ENCODE measurements at regions not wholly inside any gene's neighbourhood (a gene's known extent, or its start where the extent isn't known, plus 50 kb on each side); places are given as distances from the start of the nearest gene placed in this dataset.
A peak's percentile ranks its signal among the peaks of the same experiment; 100 is the strongest.
"Not testable (repeated sequence)": the region's sequence is repeated elsewhere in the genome, so short reads cannot be mapped to it uniquely, and the experiment has no call there.

- DNase-seq (ENCODE audit: low spot score), result no peak
Measured at GRCh38 chr13:56501750-56502149, 639.0 kb upstream of the PRR20A start.

DNA sequence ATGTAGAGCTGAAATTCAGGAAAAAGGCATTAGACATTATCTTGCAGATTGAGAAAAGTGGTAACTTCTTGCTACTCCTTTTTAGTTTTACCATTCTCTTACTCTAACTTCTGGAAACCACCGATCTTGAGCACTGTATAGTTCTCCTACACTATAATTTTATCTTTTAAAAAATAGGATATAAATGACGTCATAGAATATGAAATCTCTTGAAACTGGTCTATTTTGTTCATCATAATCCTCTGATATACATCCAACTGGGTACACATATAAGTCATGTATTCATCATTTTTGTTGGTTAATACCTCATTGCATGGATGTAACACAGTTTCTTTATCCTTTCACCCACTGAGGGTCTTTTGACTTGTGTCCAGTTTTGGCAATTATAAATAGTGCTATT is 629.9 kb upstream of the PRR20A start:
- DNase-seq (ENCODE audit: low spot score), result no peak

GRCh38 chr13:56512336-56512735 is 628.4 kb upstream of the PRR20A start:
- DNase-seq (ENCODE audit: low spot score), result not testable (repeated sequence)

- no peak for DNase-seq (ENCODE audit: low spot score)
Measured at GRCh38 chr13:56515441-56515840, 625.3 kb upstream of the PRR20A start.

DNA sequence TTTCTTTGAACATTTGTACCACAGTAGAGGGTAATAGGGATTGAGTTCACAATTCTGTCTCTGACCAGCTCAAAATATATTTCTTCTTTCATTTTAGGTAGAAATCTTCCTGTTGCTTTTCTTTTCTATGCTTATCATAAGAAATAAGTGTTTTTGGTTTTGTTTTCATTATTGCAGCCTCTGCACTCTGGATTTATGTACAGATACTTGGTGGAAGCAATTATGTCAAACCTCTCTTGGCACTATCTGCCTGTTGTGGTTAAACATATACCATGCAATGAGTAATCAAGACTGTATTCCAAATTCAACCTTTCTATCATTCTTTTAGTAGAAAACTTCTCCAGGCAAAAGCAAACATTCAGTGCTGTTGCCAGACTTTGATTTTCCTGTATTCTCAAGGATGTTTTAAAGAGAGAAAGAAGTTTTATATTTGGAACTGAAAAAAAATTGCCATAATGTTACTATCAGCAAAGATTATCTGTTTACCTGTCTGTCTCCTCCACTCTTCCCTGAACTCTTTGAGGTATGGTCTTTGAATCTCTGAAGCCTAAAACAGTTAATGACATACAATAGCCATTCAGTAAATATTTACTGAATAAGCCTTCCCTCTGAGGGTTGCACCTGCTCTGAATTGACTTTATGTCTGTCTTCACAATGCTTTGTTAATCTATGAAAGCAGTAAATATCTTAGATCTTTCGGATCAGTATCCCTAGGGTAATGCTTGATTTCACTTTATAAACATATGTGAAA is 612.5 kb upstream of the PRR20A start:
- peak; percentile 3 for DNase-seq (ENCODE audit: low spot score)

GRCh38 chr13:56530096-56530495 is 610.6 kb upstream of the PRR20A start:
- DNase-seq (ENCODE audit: low spot score), result no peak

DNA sequence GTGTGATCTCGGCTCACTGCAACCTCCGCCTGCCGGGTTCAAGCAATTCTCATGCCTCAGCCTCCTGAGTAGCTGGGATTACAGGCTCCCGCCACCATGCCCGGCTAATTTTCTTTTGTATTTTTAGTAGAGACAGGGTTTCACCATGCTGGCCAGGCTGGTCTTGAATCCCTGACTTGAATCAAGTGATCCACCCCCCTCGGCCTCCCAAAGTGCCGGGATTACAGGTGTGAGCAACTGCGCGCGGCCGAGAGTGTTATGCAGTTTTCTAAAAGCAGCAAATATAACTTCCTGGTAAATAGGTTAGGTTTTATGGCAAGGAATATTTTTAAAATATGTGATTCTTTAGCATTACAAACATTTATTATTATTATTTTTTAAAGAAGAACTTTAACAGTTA is 592.8 kb upstream of the PRR20A start:
- not testable (repeated sequence) for DNase-seq (ENCODE audit: low spot score)

- no peak for DNase-seq (ENCODE audit: low spot score)
Measured at GRCh38 chr13:56558698-56559320, 581.9 kb upstream of the PRR20A start.

GRCh38 chr13:56561327-56561726 is 579.4 kb upstream of the PRR20A start:
- DNase-seq (ENCODE audit: low spot score), result peak; percentile 0

DNA sequence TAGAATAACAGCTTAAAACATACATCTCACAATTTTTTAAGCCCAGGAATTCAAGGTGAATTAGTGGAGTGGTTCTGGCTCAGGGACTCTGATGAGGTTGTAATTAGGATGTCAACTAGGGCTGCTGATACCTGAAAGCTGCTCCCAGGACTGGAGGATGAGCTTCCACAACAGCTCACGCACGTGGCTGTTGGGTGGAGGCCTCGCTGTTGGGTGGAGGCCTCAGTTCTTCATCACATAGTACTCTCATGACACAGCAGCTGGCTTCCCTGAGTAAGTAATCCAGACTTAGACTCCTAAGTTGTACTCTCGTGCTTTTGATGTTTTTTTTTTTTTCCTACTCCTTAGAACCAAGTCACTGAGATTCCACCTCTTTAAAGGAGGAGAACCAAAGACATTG is 577.1 kb upstream of the PRR20A start:
- DNase-seq (ENCODE audit: low spot score), result no peak

DNA sequence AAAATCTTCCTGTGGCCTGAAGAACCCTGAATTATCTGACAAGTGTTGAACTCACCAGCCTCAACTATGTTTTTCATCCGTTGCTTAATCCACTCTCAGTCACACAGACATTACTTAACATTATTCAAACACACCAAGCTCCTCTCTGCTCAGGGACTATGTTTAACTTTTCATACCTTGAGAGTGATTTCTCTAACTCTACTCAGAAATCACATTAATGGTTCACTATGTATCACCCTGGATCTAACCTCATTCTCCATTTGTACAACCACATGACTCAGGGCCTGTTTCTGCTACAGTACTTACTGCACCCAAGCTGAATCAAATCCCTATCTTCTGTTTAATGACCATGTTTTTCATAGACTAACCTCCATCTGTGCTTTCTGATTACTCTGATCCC is 553.7 kb upstream of the PRR20A start:
- DNase-seq (ENCODE audit: low spot score), result no peak

- DNase-seq (ENCODE audit: low spot score), result no peak
Measured at GRCh38 chr13:56615572-56615971, 525.1 kb upstream of the PRR20A start.

- DNase-seq (ENCODE audit: low spot score), result no peak
Measured at GRCh38 chr13:56622840-56623239, 517.9 kb upstream of the PRR20A start.

DNA sequence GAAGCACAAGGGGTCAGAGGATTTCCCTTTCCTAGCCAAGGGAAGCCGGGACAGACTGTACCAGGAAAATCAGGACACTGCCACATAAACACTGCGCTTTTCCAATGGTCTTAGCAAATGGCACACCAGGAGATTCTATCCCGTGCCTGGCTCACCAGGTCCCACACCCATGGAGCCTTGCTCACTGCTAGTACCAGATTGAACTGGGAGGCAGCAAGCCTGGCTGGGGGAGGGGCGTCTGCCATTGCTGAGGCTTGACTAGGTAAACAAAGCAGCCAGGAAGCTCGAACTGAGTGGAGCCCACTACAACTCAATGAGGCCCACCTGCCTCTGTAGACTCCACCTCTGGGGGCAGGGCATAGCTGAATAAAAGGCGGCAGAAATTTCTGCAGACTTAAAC is 511.8 kb upstream of the PRR20A start:
- not testable (repeated sequence) for DNase-seq (ENCODE audit: low spot score)

GRCh38 chr13:56631060-56631459 is 509.7 kb upstream of the PRR20A start:
- not testable (repeated sequence) for DNase-seq (ENCODE audit: low spot score)

- no peak for DNase-seq (ENCODE audit: low spot score)
Measured at GRCh38 chr13:56653043-56653442, 487.7 kb upstream of the PRR20A start.

DNA sequence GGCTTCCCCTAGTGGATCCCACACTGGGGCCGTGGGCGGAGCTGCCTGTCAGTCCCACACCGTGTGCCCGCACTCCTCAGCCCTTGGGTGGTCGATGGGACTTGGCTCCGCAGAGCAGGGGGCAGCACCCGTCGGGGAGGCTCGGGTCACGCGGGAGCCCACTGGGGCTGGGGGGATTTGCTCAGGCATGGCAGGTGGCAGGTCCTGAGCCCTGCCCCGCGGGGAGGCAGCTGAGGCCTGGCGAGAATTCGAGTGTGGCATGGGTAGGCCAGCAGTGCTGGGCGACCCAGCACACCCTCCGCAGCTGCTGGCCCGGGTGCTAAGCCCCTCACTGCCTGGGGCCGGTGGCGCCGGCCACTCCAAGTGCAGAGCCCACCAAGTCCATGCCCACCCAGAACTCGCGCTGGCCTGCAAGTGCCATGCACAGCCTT is 481.7 kb upstream of the PRR20A start:
- DNase-seq (ENCODE audit: low spot score), result no peak

GRCh38 chr13:56670563-56670962 is 470.2 kb upstream of the PRR20A start:
- DNase-seq (ENCODE audit: low spot score), result no peak

DNA sequence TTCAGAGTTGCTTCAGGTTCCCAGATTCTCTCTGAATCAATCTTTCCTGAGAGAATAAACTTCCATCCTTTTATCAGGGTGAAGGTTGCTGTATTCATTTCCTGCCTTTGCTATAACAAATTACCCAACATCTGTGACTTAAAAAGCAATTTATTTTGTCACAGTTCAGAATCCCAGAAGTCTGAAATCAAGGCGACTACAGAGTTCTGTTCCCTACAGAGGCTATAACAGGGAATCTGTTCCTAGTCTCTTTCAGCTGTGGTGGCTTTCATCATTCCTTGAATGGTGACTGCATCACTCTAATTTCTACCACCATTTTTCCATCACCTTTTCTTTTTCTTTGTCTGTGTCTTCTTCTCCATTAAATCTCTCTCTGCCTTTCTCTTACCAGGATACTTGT is 459.3 kb upstream of the PRR20A start:
- DNase-seq (ENCODE audit: low spot score), result no peak

- no peak for DNase-seq (ENCODE audit: low spot score)
Measured at GRCh38 chr13:56687131-56687530, 453.6 kb upstream of the PRR20A start.

DNA sequence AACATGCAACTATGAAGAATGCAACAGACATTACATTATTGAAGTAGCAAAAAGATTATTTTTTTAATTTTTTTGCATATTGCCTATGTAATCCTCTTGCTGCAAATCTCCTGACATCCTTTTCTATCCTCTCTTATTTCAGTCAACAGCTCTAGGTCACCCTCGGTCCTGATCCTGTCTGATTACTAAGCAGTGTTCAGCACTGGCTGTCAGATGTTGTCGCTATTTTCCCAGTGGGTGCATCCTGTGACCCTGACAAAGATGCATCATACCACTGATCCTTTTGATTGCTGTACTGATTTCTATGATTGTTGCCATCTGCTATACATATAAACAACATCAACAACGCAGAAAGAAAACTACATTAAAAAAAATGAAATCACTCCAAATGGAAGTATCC is 443.7 kb upstream of the PRR20A start:
- DNase-seq (ENCODE audit: low spot score), result no peak

DNA sequence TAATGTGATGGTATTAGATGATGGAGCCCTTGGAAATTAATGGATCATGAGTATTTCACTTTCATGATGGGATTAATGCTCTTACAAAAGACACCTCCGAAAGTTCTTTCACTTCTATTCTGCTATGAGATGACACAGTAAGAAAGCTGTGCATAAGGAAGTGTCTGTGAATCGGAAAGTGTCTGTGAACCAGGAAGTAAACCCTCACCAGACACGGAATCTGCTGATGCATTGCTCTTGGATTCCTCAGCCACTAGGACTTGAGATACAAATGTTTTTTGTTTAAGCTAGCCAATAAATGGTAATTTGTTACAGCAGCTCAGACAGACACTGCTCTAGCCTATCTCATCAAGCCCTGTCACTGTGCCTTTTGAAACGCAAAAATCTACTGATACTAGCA is 440.4 kb upstream of the PRR20A start:
- DNase-seq (ENCODE audit: low spot score), result no peak

DNA sequence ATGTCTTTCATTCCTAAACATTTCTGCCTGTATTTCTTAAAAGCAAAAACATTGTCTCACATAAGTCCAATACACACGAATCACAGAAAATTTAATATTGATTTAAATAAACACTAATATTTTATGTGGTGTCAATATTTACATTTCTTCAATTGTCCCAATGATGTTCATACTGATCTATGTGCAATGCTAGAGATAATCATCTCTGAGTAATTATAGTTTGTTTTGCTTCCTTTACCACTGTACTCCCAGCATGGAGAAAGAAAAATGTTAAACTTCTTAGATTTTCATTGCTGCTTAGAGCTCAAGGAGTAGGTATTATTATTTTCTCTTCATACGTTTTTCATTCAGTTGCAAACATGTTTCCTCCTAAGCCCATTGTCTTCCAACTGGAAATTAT is 434.2 kb upstream of the PRR20A start:
- DNase-seq (ENCODE audit: low spot score), result no peak

GRCh38 chr13:56713656-56714055 is 427.1 kb upstream of the PRR20A start:
- DNase-seq (ENCODE audit: low spot score), result no peak

All from HuH-7 (cell line).